ENCODE measurements at regions not wholly inside any gene's neighbourhood (a gene's known extent, or its start where the extent isn't known, plus 50 kb on each side); places are given as distances from the start of the nearest gene placed in this dataset.
A peak's percentile ranks its signal among the peaks of the same experiment; 100 is the strongest.
"Not testable (repeated sequence)": the region's sequence is repeated elsewhere in the genome, so short reads cannot be mapped to it uniquely, and the experiment has no call there.

GRCh38 chr1:161439280-161440232 lies 65.7 kb upstream of the FCGR2A start:
- Histone ChIP-seq H3K9me3 (ENCODE audit: control insufficient read depth, insufficient read depth, low read depth, low read length) (no peaks in the 10 kb centered on the region), H3K4me1 (ENCODE audit: control insufficient read depth, insufficient read depth, low read length) (peaks cover 5% of the 10 kb centered on the region; the same call in 1 of the 2 replicates), H3K27me3 (ENCODE audit: control insufficient read depth, insufficient read depth, low read length) (no peaks in the 10 kb centered on the region), H3K27ac (ENCODE audit: low read length) (peak overlapping the region; percentile 88), H3K4me3 (ENCODE audit: low read depth in 2 of 2, low read length in 2 of 2) (peak overlapping the region; percentile 58 to 71), H3K36me3 (ENCODE audit: control insufficient read depth, insufficient read depth, low read length) (no peaks in the 10 kb centered on the region)
- POLR2A ChIA-PET = interaction anchor here (0.7 kb wide), 1 partner anchor 94 kb away, joined by 4 read pairs; no protein-coding TSS in a partner anchor
- in situ Hi-C loops (cut with HindIII; ENCODE audit: low pct_unique_long_range_greater_than_20kb, low sequenced_read_pairs) (no loop called here), intact Hi-C loops (cut with micrococcal nuclease; ENCODE audit: unreplicated experiment) (no loop called here)
- CTCF ChIA-PET = interaction anchor here (0.7 to 1.1 kb wide), 2 partner anchors 50 to 214 kb away, joined by 3 to 4 read pairs; partner anchors contain the start of gene TOMM40L
- TF ChIP-seq TCF7L2 (IDR thresholded peaks at IDR 0.05; ENCODE audit: low read depth, low read length) = no peak
- no peak for TF ChIP-seq SIN3A (IDR thresholded peaks at IDR 0.05; ENCODE audit: borderline replicate concordance, insufficient read depth, low read depth, low read length)
- no peak for TF ChIP-seq REST (IDR thresholded peaks at IDR 0.05; ENCODE audit: insufficient read depth in 1 of 2, low read depth in 2 of 2, low read length in 1 of 2)
- no peak for TF ChIP-seq CTCF (IDR thresholded peaks at IDR 0.05)
- TF ChIP-seq POLR2AphosphoS5 (IDR thresholded peaks at IDR 0.05; ENCODE audit: low read depth, low read length) = no peak
- peak; percentile 6 for ATAC-seq
- DNase-seq (ENCODE audit: low read depth, low spot score) = no peak
- BruUV-seq (replicated peaks) = no TSS peak

- H3K36me3 ChIP-seq (ENCODE audit: control insufficient read depth, insufficient read depth, low read length); in situ Hi-C loops (cut with HindIII; ENCODE audit: low pct_unique_long_range_greater_than_20kb, low sequenced_read_pairs); H3K27ac ChIP-seq (ENCODE audit: low read length); BruUV-seq (replicated peaks); intact Hi-C loops (cut with micrococcal nuclease; ENCODE audit: unreplicated experiment); H3K27me3 ChIP-seq (ENCODE audit: control insufficient read depth, insufficient read depth, low read length); CTCF ChIA-PET; H3K9me3 ChIP-seq (ENCODE audit: control insufficient read depth, insufficient read depth, low read depth, low read length); H3K4me3 ChIP-seq (ENCODE audit: low read depth in 2 of 2, low read length in 2 of 2); POLR2A ChIA-PET; ATAC-seq; DNase-seq (ENCODE audit: low read depth, low spot score): not testable (repeated sequence)
- H3K4me1 ChIP-seq (ENCODE audit: control insufficient read depth, insufficient read depth, low read length) = peaks cover 15% of the 10 kb centered on the region
These were observed 65.5 kb upstream of the CFAP126 start for GRCh38 chr1:161433191-161433590.

- no peaks in the 10 kb centered on the region for H3K9me3 ChIP-seq (ENCODE audit: control insufficient read depth, insufficient read depth, low read depth, low read length)
- in situ Hi-C loops (cut with HindIII; ENCODE audit: low pct_unique_long_range_greater_than_20kb, low sequenced_read_pairs) (no loop called here), intact Hi-C loops (cut with micrococcal nuclease; ENCODE audit: unreplicated experiment) (no loop called here)
- H3K4me1 ChIP-seq (ENCODE audit: control insufficient read depth, insufficient read depth, low read length) = peaks cover 18% of the 10 kb centered on the region
- no peaks in the 10 kb centered on the region for H3K36me3 ChIP-seq (ENCODE audit: control insufficient read depth, insufficient read depth, low read length)
- H3K27me3 ChIP-seq (ENCODE audit: control insufficient read depth, insufficient read depth, low read length) = no peaks in the 10 kb centered on the region
- DNase-seq (ENCODE audit: low read depth, low spot score) (no peak), ATAC-seq (no peak)
- TF ChIP-seq POLR2AphosphoS5 (IDR thresholded peaks at IDR 0.05; ENCODE audit: low read depth, low read length) (no peak), REST (IDR thresholded peaks at IDR 0.05; ENCODE audit: insufficient read depth in 1 of 2, low read depth in 2 of 2, low read length in 1 of 2) (no peak), TCF7L2 (IDR thresholded peaks at IDR 0.05; ENCODE audit: low read depth, low read length) (no peak)
- BruUV-seq (replicated peaks) = no TSS peak
- ChIA-PET CTCF (no interaction called here), POLR2A (no interaction called here)
- no peak overlapping the region for H3K27ac ChIP-seq (ENCODE audit: low read length)
- no peak overlapping the region for H3K4me3 ChIP-seq (ENCODE audit: low read depth in 2 of 2, low read length in 2 of 2)
These were observed 64.4 kb upstream of the CFAP126 start for GRCh38 chr1:161432091-161432490.
